ENCODE measurements at regions not wholly inside any gene's neighbourhood (a gene's known extent, or its start where the extent isn't known, plus 50 kb on each side); places are given as distances from the start of the nearest gene placed in this dataset.

DNA sequence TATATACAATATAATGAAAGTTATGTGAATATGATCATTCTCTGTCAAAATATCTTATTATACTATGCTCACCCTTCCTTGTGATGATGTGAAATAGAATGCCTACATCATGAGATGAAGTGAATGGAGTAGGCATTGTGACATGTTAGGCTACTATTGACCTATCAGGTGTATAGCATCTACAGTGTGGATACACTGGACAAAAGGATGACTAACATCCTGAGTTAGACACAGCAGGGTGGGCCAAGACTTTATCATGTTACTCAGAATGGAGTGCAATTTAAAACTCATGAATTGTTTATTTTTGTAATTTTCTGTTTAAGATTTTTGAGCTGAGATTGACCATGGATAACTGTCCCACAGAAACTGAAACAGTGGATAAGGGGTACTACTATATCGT is 53.4 kb upstream of the NAV3 start:
- DNase-seq (ENCODE audit: low spot score): no peak

DNA sequence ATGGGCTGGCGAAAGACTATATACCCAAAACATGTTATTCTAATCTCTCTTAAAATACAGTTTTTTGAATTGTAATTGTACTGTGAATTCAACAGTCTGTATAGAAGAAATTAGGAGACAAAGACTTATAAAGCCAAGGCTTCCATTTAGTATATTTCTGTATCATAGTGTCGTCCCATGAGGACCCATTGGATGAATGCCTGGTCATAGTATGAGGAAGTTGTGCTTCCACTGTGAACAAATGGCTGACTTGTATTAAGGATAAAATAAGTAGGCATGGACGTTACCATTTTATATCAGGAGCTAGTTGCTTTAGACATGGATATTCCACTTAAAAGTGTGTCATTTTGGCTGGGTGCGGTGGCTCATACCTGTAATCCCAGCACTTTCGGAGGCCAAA is 55.9 kb upstream of the NAV3 start:
- DNase-seq (ENCODE audit: low spot score): no peak

DNA sequence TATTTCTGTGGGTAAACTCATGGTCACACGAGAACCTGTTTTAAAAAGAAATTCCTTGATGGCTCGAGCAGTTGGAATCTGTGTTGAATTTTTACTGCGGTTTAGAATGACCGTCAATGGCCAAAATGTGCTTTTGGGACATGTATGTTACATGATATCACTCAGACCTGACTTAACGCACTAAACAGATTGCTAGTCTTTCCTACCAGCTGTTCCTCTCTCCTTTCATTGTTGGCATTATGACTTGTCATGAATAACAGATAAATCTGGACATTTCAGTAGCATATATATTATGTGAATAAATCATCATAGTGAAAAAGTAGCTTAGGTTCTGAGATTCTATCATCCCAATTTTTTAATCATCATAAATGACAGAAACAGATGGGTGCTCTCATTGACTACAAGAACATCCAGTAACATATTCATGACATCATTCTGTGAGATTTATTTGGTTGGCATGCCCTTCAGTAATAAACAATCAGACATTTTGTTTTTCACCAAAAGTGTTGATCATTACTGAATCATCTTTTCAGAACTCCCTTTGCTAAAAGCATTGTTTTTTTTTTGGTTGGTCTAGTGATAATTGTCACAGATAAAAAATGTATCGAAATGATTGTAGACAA is 57.9 kb upstream of the NAV3 start:
- no peak for DNase-seq (ENCODE audit: low spot score)

DNA sequence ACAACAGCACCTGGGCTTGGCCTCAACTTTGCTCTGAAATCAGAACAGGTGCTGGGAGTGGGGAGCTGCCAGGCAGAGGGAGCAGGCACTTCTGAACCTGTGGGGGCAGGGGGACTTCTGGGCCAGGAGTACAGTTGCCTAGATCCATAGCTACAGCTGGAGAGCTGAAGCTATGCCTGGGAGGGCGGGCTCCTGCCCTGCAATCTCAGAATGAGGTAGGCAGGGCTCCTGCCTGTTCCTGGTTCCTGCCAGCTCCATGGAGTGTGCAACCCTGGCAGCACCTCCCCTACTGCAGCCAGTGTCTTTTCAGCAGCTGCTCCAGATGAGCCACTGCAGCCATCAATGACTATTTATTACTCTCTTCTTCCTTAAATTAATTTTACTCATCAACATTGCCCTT is 62.1 kb upstream of the NAV3 start:
- no peak for DNase-seq (ENCODE audit: low spot score)

DNA sequence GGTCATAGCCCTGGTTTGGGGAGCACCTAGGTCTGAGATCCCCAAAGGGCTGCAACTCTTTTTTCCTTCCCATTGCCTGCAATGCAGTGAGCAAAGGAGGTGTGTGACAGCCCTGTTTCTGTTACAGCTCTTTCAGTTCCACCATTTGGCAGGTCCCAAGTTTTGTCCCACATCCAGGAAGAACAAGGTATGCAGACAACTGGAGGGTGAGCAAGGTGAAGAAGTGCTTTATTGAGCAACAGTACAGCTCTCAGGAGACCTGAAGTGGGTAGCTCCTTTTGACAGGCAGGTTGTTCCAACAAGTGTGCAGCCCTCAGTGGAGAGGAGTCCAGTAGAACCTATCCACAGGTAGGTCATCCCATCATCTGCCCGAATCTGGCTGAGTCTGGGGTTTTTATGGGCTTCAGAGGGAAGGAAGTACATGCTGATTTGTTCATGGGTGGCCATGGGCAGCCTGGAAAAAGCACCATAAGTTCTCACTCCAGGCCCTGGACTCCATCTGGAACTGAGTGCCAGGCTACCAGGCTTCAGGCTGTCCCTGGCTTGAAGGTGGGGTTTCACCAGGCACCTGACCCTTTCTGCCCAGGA is 62.8 kb upstream of the NAV3 start:
- DNase-seq (ENCODE audit: low spot score): no peak

DNA sequence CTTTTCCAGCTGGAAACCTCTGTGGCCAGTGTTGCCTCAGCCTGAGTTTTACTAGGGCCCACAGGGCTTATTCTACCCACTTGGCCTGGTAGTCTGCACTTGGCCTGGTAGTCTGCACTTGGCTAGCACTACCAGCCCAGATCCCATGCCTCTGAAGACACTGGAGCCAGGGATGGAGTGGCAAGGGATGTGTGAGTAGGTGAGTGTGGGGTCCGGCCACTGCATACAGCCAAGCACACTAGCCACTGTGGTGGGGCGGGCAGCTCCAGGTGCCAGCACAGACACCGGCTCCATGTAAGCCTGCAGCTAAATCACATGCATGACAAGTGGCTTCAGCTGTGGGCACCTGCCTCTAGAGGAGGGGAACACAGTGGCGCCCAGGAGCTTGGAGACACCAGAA is 63.4 kb upstream of the NAV3 start:
- DNase-seq (ENCODE audit: low spot score): no peak

DNA sequence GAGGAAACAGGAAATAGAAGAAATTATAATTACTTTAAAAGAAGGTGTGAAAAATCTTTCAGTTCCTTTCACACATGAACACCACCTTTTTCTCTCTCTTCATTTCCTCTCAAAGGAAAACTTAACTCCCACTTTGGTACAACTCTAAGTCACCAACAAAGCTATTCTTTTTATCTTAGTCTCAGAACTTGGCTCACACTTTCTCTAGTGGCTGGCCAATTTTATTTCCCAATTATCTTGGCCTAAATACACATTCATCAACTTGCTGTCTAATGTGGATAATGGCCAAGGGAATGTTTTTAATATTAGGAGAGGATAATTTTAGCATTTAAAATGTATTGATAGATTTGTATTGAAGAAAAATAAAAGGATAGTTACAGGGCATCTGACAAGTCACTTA is 64.5 kb upstream of the NAV3 start:
- DNase-seq (ENCODE audit: low spot score): no peak

DNA sequence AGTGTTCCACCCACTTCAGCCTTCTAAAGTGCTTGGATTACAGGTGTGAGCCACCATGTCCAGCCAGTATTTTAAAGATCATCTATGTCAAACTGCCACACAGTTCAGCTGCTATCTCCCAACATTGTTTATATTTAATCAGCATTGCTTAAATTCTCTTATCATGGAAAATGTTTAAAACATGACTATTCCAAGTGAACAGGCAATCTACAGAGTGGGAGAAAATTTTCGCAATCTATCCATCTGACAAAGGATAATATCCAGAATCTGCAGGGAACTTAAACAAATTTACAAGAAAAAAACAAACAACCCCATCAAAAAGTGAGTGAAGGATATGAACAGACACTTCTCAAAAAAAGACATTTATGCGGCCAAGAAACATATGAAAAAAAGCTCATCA is 69.4 kb upstream of the NAV3 start:
- DNase-seq (ENCODE audit: low spot score): no peak

DNA sequence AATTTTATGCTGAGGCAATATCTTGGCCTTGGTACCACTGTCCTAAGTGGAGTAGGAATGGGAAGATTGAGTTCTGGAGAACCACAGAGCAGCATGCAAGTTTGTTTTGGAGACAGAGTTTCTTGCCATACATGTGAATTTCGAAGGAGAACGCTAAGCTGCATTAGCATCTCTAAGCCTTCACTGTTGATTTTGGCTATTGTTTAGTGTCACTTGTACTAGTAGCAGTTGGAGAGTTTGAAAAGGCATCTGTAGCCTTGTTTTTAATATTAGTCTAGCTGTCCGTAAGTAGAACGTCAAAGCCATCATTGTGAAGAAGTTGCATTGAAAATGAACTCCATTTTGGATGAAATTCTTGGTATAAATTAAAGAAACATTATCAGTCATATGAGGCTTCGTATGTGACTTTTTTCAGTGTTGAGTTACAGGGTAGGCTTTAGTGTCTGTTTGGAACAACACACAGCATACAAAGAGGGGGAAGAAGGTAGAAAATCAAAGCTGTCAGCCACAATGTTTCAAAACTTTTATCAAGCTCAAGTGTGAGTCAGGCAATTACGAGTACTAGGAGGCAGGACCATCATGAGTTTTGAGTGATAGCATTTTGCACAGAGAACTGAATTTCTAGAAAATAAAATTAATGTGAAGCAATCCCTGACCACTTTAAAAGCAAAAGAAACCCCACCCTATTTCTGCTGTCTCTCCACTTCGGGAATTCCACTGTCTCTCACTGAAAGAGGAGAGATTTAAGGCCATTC is 70.2 kb upstream of the NAV3 start:
- no peak for DNase-seq (ENCODE audit: low spot score)

DNA sequence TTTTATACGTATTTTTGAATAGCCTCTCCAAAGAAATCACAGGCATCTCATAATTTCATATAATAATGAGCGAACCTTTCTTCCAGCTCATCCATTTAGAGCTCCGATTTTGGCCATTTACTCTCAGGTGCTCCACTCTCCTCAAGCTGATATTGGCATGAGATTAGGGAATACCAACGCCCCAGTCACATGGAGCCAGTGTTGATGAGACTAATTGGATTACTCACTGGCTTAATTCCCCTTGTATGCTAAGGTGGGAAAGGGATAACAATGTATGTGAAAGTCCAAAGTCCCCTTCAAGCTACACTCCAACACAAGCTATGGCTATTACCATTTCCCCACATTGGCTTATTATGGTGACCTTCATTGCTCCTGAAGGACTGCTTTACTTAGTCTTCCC is 76.6 kb upstream of the NAV3 start:
- DNase-seq (ENCODE audit: low spot score): no peak

DNA sequence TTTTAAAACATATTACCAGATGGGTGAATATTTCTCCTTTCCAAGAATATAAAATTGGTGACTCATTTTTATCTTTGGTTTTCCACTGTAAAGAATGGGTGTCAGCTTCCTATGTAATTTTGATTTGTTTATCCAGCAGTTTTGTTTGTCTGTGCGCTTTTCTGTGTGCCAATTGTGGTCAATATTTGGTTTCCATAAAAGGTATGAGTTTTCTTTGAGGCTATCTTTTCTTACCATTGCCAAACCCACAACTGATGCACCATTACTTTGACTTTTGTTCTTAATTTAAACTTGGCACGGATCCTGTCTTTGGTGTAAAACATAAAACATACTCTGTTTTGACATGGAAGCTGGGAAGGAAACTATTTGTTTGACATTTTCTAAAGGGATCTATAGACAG is 78.8 kb upstream of the NAV3 start:
- no peak for DNase-seq (ENCODE audit: low spot score)

DNA sequence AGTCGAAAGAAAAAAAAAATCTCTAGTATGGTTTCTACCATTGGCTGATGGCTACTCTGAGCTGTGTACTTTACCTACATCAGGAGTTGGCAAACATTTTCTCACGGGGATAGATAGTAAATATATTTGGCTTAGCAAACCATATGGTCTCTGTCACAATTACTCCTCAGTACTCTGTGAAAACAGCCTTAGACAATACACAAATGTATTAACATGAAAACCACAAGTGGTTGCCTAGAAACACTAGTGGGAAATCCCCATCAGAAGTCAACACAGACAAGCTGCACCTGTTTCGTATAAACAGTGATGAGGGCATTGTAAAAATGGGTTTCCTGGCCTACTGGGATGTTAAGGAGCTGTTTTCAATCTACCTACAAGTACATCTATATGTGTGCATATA is 84.6 kb upstream of the NAV3 start:
- no peak for DNase-seq (ENCODE audit: low spot score)

DNA sequence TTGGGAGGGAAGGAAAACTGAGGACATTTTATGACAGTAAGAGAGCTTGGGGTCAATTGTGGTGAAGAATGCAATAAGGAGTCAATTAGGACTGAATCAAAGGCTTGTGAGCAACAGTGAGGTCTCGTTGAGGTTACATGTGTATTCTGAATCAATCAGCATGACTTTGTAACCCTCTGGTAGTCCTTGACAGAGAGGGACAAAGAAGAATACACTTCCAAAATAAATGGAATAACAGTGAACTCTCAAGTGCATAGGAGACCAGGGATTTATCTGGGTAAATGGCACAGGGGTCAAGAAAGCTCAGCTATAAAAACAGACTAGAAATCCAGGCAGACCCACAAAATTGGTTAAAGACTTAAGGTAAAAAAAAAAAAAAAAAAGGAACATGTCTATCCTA is 85.1 kb upstream of the NAV3 start:
- no peak for DNase-seq (ENCODE audit: low spot score)

DNA sequence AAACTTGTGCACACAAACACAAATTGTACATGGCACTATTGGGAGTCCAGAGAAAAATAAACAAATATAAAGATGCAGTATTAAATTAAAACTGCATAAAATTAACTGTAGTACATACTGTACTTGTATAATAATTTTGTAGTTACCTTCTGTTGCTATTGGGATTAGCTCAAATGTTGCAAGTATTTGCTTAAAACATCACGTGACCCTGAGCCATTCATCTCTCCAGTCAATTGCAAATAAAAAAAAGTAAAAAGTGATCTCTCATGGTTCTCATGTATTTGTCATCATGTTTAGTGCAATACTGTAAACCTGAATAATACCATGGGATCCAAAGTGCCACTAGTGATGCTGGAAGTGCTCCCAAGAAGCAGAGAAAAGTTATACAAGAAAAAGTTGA is 88.1 kb upstream of the NAV3 start:
- DNase-seq (ENCODE audit: low spot score): no peak

DNA sequence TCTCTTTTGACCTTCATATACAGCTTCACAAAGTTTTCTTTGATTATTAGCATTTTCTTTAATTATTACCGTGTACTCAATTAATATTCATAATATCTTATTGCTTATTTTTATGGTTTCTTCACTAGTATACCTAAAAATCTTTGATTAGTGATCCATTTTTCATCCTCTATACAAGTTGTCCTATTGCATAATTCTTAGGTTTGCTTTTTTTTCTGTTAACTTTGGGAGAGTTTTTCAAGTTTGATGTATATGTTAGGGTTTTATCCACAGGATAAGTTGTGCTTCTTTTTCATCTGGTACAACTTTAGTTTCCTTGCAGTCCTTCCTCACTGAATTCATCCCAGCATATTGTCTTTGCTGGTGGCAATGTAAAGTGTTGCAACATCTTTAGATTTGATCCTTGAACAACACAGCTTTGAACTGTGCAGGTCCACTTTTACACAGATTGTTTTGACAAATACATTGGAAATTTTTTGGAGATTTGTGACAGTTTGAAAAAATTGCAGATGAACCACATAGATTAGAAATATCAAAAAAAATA is 88.6 kb upstream of the NAV3 start:
- no peak for DNase-seq (ENCODE audit: low spot score)

DNA sequence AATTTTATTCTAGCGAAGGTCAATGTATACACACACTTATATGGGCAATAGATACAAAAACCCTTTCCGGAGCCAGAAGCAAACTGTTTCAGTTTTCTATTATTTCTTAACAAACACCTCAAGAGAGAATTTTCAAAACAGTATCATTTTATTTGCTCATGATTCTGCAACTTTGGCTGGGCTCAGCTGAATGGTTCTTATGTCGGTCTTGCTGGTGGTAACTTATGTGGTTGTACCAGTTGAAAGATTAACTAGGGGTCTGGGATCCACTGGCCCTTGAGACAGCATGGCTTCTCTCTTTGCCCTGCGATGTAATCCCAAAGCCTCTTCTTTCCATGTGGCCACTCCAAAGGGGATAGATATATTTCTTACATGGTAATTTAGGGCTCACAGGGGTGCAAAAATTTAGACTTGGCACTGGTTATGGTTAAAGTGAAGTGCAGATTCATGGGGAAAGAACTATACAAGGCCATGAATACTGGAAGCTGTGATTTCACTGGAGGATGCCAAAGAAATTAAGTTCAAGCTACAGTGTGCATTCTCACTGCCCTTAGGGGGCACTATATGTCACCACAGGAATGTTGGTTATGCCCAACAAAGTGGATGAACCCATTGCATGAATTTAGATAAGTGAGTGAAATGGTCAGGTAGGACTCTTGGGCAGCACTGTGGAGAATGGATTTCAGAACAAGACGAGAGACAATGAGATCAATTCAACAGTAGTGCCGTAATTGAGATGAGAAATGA is 94.3 kb upstream of the NAV3 start:
- no peak for DNase-seq (ENCODE audit: low spot score)

DNA sequence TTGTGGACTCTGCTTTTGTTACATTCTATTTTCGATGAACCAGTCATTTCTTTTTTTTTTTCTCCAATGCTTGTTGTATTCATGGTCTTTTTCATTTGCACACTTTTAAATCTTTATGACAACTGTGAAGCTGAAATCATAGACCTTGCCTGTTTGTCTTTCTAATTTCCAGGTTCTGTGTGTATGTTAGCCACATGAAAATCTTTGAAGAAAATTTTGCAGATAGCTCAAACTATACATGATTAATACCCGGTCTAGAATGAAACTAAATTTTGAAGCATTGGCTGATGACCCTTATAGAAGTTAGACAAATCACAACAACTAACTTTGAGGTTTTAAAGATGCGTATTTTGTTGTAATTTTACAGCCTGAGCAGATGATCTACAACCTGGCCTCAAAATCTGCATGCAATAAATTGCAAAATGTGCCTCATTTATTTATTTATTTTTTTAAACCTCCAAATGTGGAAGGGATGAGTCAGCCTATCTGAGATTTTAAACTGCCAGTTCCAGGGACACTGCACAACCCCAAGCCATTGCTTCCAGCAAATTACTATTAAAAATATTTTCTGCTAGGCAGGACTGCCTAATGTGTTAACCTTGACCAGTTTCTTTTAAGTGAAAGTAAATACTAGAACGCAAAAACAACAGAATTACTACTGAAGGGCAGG is 96.3 kb upstream of the NAV3 start:
- no peak for DNase-seq (ENCODE audit: low spot score)

DNA sequence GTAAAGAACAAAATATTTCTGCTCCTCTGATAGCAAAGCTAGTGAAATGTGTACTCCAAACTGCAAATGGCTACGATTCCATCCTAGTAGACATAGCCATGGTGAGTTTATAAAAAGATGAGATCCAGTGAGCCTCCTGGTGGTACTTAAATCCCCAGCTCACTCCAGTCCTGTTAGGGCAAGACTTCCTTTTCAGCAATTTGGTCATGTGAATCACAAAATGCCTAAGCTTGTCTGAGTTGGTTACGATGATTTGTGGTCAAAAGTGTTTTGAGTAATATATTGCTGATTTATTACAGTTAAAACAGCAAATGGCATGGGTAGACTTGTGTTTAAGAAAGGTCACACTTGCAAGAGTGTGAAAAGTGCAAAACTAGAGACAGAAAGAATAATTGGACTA is 102.7 kb upstream of the NAV3 start:
- no peak for DNase-seq (ENCODE audit: low spot score)

DNA sequence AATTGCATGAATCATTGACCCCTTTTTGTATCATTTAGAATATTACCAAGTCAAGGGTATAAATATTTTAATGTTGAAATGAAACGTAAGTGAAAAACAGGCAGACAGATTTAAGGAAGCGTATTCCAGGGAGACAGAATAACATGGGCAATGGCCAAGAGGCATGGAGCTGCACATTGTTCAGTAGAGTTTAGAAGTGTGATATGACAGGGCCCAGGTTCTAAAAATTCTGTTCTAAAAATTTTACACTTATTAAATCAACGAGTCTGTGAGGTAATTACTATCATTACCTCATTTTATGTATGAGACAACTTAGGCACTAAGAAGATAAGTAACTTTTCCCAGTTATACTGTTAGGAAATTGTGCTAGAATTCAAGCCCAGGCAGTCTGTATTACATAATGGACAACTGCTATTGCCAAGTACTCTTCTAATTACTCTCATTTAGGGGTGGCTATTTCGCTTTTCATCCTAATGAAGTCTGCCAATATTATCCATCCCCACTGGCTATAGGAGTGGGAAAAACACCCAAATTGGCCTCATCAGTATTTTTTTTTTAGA is 103.2 kb upstream of the NAV3 start:
- DNase-seq (ENCODE audit: low spot score): no peak

DNA sequence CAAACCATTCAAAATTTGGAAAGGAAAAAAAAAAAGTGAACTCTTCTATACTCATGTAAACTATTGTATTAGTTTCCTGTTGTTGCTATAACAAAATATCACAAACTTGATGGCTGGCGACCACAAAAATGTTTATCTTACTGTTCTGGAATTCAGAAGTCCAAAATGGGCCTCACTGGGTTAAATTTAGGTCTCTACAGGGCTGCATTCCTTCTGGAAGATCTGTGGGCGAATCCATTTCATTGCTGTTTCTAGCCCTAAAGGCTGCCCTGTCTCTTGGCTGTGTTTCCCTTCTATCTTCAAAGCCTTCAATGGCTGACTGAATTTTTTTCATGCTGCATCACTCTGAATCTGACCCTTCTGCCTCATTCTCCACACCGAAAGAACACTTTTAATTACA is 105.1 kb upstream of the NAV3 start:
- no peak for DNase-seq (ENCODE audit: low spot score)

DNA sequence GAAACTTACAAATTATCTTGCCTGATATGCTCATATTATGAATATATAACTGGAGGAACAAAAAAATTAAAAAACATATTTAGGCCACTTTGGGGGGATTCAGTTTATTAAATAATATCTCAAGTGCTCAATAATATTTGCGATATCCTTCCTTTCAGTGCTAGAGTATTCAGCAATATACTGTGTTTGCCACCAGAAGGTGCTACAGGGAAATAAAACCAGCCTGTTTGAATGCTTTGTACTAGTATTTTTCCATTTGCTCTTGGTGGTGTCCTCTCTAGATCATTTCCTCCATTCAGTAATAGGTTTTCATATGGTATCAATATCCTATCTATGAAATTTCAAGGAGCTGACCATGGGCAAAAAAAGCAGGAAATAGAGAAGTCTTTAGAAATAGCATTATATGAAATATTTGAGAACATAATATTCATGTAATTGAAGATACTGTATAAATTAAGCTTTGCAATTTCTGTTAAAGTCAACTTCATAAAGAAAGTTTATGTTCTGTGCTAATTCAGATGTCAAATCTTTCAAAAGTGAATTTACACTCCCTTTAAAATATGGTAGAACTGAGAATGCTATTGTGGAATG is 106.2 kb upstream of the NAV3 start:
- peak; percentile 19 for DNase-seq (ENCODE audit: low spot score)

Measured in mucosa of gallbladder (tissue), 1 donor.